ENCODE measurements at regions not wholly inside any gene's neighbourhood (a gene's known extent, or its start where the extent isn't known, plus 50 kb on each side); places are given as distances from the start of the nearest gene placed in this dataset.

DNA sequence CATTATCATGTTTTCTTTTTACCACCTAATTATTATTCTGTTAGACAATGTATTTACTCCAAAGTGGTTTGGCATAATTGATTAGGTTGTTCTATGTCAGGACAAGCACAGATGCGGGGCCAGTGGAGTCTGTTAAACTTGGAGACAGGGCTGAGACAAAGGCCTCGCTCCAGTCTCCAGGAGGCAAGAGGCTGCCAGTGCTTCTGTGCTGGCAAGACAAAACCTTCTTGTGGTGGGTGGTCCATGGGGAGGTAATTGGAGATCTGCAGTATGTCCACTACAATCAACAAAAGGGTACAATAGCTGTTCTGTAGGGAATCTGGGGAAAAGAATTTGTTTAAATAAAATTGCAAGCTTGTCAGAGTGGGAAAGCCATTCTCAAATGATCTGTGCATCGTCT lies 677.2 kb upstream of the SLC35B3 start:
- Histone ChIP-seq H3K27me3 (replicated peaks; ENCODE audit: control insufficient read depth, insufficient read depth, low read length, poor library complexity, severe bottlenecking) (no peaks in the 10 kb centered on the region), H3K4me1 (ENCODE audit: control insufficient read depth, insufficient read depth, low read length, poor library complexity, severe bottlenecking) (no peaks in the 10 kb centered on the region), H3K36me3 (ENCODE audit: control insufficient read depth, insufficient read depth, low read length) (no peaks in the 10 kb centered on the region), H3K27ac (ENCODE audit: insufficient read depth, low read length, poor library complexity, severe bottlenecking) (no peak overlapping the region), H3K9me3 (ENCODE audit: control insufficient read depth, low read length) (no peaks in the 10 kb centered on the region), H3K4me3 (ENCODE audit: insufficient read depth, low read depth, low read length, poor library complexity, severe bottlenecking) (no peak overlapping the region)
- DNase-seq, result no peak

DNA sequence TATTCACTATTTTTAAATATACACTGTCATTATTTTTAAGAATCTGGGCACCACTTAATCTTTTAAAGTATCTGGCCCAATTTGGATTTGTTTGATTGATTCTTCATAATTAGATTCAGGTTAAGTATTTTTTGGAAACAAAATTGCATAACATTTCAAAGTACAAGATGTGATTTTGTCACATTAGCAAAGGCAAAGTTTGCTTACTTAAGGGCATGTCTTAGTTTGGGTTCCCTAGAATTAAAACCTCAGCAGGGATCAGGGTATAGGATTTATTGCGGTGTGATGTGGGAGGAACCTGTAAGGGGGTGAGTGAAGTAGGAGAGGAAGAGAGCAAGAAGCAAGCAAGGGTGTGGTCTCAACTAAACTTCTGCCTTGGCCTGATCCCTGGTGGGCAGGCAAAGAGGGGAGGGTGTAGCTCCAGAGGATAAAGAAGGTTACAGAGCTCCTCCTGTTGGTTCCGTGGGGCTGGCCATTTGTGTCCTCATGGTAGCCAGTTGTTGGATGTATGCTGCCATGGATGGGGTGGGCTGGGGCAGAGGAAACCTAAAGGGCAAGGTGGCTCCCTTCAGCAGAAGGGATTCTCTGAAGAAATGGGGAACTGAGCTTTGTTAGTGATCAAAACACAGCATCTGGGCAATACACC lies 668.7 kb upstream of the SLC35B3 start:
- Histone ChIP-seq H3K27me3 (replicated peaks; ENCODE audit: control insufficient read depth, insufficient read depth, low read length, poor library complexity, severe bottlenecking) (no peaks in the 10 kb centered on the region), H3K36me3 (ENCODE audit: control insufficient read depth, insufficient read depth, low read length) (no peaks in the 10 kb centered on the region)

DNA sequence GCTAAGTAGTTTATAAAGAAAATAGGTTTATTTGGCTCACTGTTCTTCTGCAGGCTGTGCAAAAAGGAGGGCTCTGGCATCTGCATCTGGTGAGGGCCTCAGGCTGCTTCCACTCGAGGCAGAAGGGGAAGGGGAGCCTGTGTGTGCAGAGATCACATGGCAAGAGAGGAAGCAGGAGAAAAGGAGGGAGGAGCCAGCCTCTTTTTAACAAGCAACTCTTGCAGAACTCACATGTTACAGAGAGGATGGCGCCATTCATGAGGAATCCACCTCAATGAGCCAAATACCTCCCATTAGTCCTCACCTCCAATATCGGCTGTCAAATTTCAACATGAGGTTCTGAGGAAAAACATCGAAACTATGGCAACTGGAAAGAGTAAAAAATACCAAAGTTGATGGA lies 666.6 kb upstream of the SLC35B3 start:
- no peaks in the 10 kb centered on the region for H3K27me3 ChIP-seq (replicated peaks; ENCODE audit: control insufficient read depth, insufficient read depth, low read length, poor library complexity, severe bottlenecking)
- DNase-seq, result no peak
- no peaks in the 10 kb centered on the region for H3K36me3 ChIP-seq (ENCODE audit: control insufficient read depth, insufficient read depth, low read length)
- H3K9me3 ChIP-seq (ENCODE audit: control insufficient read depth, low read length), result no peaks in the 10 kb centered on the region
- no peaks in the 10 kb centered on the region for H3K4me1 ChIP-seq (ENCODE audit: control insufficient read depth, insufficient read depth, low read length, poor library complexity, severe bottlenecking)
- H3K27ac ChIP-seq (ENCODE audit: insufficient read depth, low read length, poor library complexity, severe bottlenecking), result no peak overlapping the region
- H3K4me3 ChIP-seq (ENCODE audit: insufficient read depth, low read depth, low read length, poor library complexity, severe bottlenecking), result no peak overlapping the region

More for the DNA sequence above, 668.7 kb upstream of the SLC35B3 start:
- Histone ChIP-seq H3K4me3 (ENCODE audit: insufficient read depth, low read depth, low read length, poor library complexity, severe bottlenecking) (no peak overlapping the region), H3K27ac (ENCODE audit: insufficient read depth, low read length, poor library complexity, severe bottlenecking) (no peak overlapping the region), H3K4me1 (ENCODE audit: control insufficient read depth, insufficient read depth, low read length, poor library complexity, severe bottlenecking) (no peaks in the 10 kb centered on the region), H3K9me3 (ENCODE audit: control insufficient read depth, low read length) (no peaks in the 10 kb centered on the region)
- DNase-seq, result no peak

DNA sequence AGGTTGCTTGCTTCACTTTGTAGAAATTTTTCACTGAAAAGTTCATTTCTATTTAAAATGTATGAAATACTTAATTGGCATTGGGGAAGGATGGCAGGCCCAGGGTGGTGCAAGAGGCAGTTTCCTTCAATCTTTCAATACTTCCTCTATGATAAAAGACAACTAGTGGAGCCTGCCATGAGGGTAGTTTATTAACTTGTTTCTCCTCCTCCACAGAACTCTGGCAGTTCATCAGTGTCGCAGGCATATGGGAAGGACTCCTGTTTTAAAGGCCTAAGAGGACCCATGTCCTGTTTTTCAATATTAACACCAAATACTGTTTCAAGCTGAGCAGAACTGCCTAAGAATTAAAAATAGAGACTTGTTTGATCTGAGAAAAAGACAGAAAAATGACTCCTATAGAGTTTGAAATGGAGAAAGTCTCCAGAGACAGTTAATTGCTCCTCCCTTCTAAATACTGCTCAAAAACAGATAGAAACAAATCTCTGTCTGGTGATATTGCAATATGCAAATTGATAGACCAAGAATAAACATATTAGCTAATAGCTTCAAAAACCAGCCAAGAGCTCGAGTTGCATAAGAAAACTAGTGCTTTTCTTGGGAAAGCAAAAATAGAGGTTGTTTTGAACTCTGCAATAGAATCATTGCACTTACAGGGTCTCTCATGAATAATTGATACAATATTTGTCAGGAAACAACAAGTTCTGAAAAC lies 665.7 kb upstream of the SLC35B3 start:
- H3K27ac ChIP-seq (ENCODE audit: insufficient read depth, low read length, poor library complexity, severe bottlenecking), result no peak overlapping the region
- H3K27me3 ChIP-seq (replicated peaks; ENCODE audit: control insufficient read depth, insufficient read depth, low read length, poor library complexity, severe bottlenecking), result no peaks in the 10 kb centered on the region
- DNase-seq, result no peak
- no peak overlapping the region for H3K4me3 ChIP-seq (ENCODE audit: insufficient read depth, low read depth, low read length, poor library complexity, severe bottlenecking)
- no peaks in the 10 kb centered on the region for H3K4me1 ChIP-seq (ENCODE audit: control insufficient read depth, insufficient read depth, low read length, poor library complexity, severe bottlenecking)
- no peaks in the 10 kb centered on the region for H3K36me3 ChIP-seq (ENCODE audit: control insufficient read depth, insufficient read depth, low read length)
- H3K9me3 ChIP-seq (ENCODE audit: control insufficient read depth, low read length), result no peaks in the 10 kb centered on the region

- Histone ChIP-seq H3K27ac (ENCODE audit: insufficient read depth, low read length, poor library complexity, severe bottlenecking) (no peak overlapping the region), H3K4me3 (ENCODE audit: insufficient read depth, low read depth, low read length, poor library complexity, severe bottlenecking) (no peak overlapping the region), H3K27me3 (replicated peaks; ENCODE audit: control insufficient read depth, insufficient read depth, low read length, poor library complexity, severe bottlenecking) (no peaks in the 10 kb centered on the region), H3K4me1 (ENCODE audit: control insufficient read depth, insufficient read depth, low read length, poor library complexity, severe bottlenecking) (no peaks in the 10 kb centered on the region), H3K36me3 (ENCODE audit: control insufficient read depth, insufficient read depth, low read length) (no peaks in the 10 kb centered on the region), H3K9me3 (ENCODE audit: control insufficient read depth, low read length) (no peaks in the 10 kb centered on the region)
- DNase-seq, result no peak
These were observed 660.4 kb upstream of the SLC35B3 start for GRCh38 chr6:9095729-9096128.

- Histone ChIP-seq H3K9me3 (ENCODE audit: control insufficient read depth, low read length) (no peaks in the 10 kb centered on the region), H3K4me3 (ENCODE audit: insufficient read depth, low read depth, low read length, poor library complexity, severe bottlenecking) (no peak overlapping the region), H3K4me1 (ENCODE audit: control insufficient read depth, insufficient read depth, low read length, poor library complexity, severe bottlenecking) (no peaks in the 10 kb centered on the region), H3K27me3 (replicated peaks; ENCODE audit: control insufficient read depth, insufficient read depth, low read length, poor library complexity, severe bottlenecking) (no peaks in the 10 kb centered on the region), H3K27ac (ENCODE audit: insufficient read depth, low read length, poor library complexity, severe bottlenecking) (no peak overlapping the region), H3K36me3 (ENCODE audit: control insufficient read depth, insufficient read depth, low read length) (no peaks in the 10 kb centered on the region)
- no peak for DNase-seq
These were observed 659.8 kb upstream of the SLC35B3 start for GRCh38 chr6:9095137-9095536.

GRCh38 chr6:9089724-9090123 lies 654.4 kb upstream of the SLC35B3 start:
- DNase-seq, result no peak
- H3K4me3 ChIP-seq (ENCODE audit: insufficient read depth, low read depth, low read length, poor library complexity, severe bottlenecking), result no peak overlapping the region
- no peaks in the 10 kb centered on the region for H3K4me1 ChIP-seq (ENCODE audit: control insufficient read depth, insufficient read depth, low read length, poor library complexity, severe bottlenecking)
- no peaks in the 10 kb centered on the region for H3K9me3 ChIP-seq (ENCODE audit: control insufficient read depth, low read length)
- H3K36me3 ChIP-seq (ENCODE audit: control insufficient read depth, insufficient read depth, low read length), result no peaks in the 10 kb centered on the region
- no peaks in the 10 kb centered on the region for H3K27me3 ChIP-seq (replicated peaks; ENCODE audit: control insufficient read depth, insufficient read depth, low read length, poor library complexity, severe bottlenecking)
- H3K27ac ChIP-seq (ENCODE audit: insufficient read depth, low read length, poor library complexity, severe bottlenecking), result no peak overlapping the region

DNA sequence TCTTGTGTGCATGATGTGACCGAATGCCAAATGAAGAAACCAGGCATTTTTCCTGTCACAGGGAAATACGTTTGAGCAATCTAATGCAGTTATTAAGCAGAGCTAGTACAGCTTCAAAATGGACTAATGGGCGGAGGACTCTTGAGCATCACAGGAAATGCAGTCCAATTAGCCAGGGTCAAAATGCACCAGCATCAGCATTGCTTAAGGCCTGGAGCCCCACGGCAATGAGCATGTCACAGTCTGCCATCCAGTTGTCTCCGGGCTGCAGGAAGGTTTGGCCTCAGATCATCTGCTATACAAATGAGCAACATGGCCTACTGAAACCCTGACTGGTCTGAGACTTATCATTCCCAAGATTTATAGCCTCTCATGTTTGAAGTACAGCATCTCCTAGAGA lies 652.1 kb upstream of the SLC35B3 start:
- H3K36me3 ChIP-seq (ENCODE audit: control insufficient read depth, insufficient read depth, low read length), result no peaks in the 10 kb centered on the region
- no peak overlapping the region for H3K4me3 ChIP-seq (ENCODE audit: insufficient read depth, low read depth, low read length, poor library complexity, severe bottlenecking)
- no peaks in the 10 kb centered on the region for H3K27me3 ChIP-seq (replicated peaks; ENCODE audit: control insufficient read depth, insufficient read depth, low read length, poor library complexity, severe bottlenecking)
- no peak for DNase-seq
- H3K27ac ChIP-seq (ENCODE audit: insufficient read depth, low read length, poor library complexity, severe bottlenecking), result no peak overlapping the region
- H3K9me3 ChIP-seq (ENCODE audit: control insufficient read depth, low read length), result no peaks in the 10 kb centered on the region
- no peaks in the 10 kb centered on the region for H3K4me1 ChIP-seq (ENCODE audit: control insufficient read depth, insufficient read depth, low read length, poor library complexity, severe bottlenecking)

DNA sequence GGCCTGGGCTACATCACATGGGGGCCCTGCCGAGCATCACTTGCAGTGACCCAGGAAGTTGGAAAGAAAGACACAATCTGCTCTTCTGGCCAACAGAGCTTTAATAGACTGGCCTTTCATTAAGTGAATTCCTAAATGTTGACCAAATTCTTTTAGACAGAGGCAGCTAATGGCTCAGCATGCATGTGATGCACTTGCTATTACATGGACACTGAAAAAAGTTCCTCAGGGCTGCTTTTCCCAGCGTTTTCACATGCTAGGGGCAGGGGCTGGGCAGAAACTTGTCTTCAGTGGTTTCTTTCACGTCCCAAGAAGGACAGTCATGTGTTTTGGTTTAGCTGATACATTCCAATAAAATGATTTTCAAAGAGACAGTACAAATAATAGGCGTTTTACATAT lies 651.0 kb upstream of the SLC35B3 start:
- H3K9me3 ChIP-seq (ENCODE audit: control insufficient read depth, low read length), result no peaks in the 10 kb centered on the region
- no peaks in the 10 kb centered on the region for H3K27me3 ChIP-seq (replicated peaks; ENCODE audit: control insufficient read depth, insufficient read depth, low read length, poor library complexity, severe bottlenecking)
- H3K4me3 ChIP-seq (ENCODE audit: insufficient read depth, low read depth, low read length, poor library complexity, severe bottlenecking), result no peak overlapping the region
- no peaks in the 10 kb centered on the region for H3K36me3 ChIP-seq (ENCODE audit: control insufficient read depth, insufficient read depth, low read length)
- no peak for DNase-seq
- H3K27ac ChIP-seq (ENCODE audit: insufficient read depth, low read length, poor library complexity, severe bottlenecking), result no peak overlapping the region
- no peaks in the 10 kb centered on the region for H3K4me1 ChIP-seq (ENCODE audit: control insufficient read depth, insufficient read depth, low read length, poor library complexity, severe bottlenecking)

DNA sequence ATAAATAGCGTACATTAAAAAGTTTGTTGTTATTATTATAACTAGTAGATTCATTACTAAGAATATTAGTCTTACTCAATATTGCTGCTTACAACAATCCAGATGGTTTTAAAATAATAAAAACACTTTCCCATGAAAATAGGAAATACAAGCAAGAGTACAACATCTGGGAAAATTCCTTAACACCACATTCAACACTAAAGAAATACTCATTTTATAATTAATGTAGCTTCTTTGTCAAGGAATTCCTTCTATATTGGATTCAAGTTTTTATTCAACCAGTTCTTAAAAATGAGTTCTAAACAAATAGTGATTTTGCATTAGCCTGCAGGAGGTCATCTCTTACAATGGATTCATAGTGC lies 650.3 kb upstream of the SLC35B3 start:
- no peaks in the 10 kb centered on the region for H3K9me3 ChIP-seq (ENCODE audit: control insufficient read depth, low read length)
- no peaks in the 10 kb centered on the region for H3K36me3 ChIP-seq (ENCODE audit: control insufficient read depth, insufficient read depth, low read length)
- no peaks in the 10 kb centered on the region for H3K27me3 ChIP-seq (replicated peaks; ENCODE audit: control insufficient read depth, insufficient read depth, low read length, poor library complexity, severe bottlenecking)
- no peak overlapping the region for H3K4me3 ChIP-seq (ENCODE audit: insufficient read depth, low read depth, low read length, poor library complexity, severe bottlenecking)
- no peak overlapping the region for H3K27ac ChIP-seq (ENCODE audit: insufficient read depth, low read length, poor library complexity, severe bottlenecking)
- DNase-seq, result no peak
- H3K4me1 ChIP-seq (ENCODE audit: control insufficient read depth, insufficient read depth, low read length, poor library complexity, severe bottlenecking), result no peaks in the 10 kb centered on the region
